ENCODE measurements at regions not wholly inside any gene's neighbourhood (a gene's known extent, or its start where the extent isn't known, plus 50 kb on each side); places are given as distances from the start of the nearest gene placed in this dataset.

DNA sequence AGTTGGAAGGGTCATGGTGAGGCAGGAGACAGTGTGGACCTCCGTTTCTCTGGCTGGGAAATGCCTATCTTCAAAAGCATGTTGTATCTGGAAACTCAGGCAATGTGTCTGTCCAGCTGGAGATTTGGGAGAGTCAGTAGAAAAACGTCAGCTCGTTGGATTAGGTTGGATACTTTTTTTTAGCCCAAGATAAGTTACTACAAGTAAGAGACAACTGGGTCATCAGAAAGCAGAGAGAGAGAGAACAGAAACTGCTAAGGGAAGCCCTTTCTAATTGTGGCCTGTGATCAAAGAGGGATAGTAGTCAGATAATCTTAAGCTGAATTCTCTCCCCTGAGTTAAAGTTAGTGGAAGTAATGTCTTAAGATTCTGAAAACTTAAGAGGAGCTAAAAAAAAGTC lies 78.9 kb upstream of the ZNF280D start:
- Mint-ChIP-seq H3K27me3 (ENCODE audit: low read depth) (no peaks in the 10 kb centered on the region), H3K4me1 (no peaks in the 10 kb centered on the region), H3K9me3 (peaks cover 28% of the 10 kb centered on the region), H3K4me3 (no peak overlapping the region), H3K36me3 (peaks cover 17% of the 10 kb centered on the region), H3K27ac (no peak overlapping the region)
- POLR2A ChIA-PET = no interaction called here
- DNase-seq (ENCODE audit: low spot score) (no peak), ATAC-seq (no peak)
- CTCF ChIA-PET = interaction anchor here (1.1 to 1.5 kb wide), 2 partner anchors 315 to 511 kb away, joined by 3 read pairs; no protein-coding TSS in a partner anchor
- TF ChIP-seq NR2C2 (CRISPR knock-in tag; IDR thresholded peaks at IDR 0.05) (no peak), KAT7 (CRISPR knock-in tag; IDR thresholded peaks at IDR 0.05; ENCODE audit: borderline replicate concordance) (no peak), ZNF671 (CRISPR knock-in tag; IDR thresholded peaks at IDR 0.05) (no peak), ZNF263 (CRISPR knock-in tag; IDR thresholded peaks at IDR 0.05; ENCODE audit: low read depth) (no peak), PRRX2 (CRISPR knock-in tag; IDR thresholded peaks at IDR 0.05) (no peak)
- TF ChIP-seq, protein P1, sequence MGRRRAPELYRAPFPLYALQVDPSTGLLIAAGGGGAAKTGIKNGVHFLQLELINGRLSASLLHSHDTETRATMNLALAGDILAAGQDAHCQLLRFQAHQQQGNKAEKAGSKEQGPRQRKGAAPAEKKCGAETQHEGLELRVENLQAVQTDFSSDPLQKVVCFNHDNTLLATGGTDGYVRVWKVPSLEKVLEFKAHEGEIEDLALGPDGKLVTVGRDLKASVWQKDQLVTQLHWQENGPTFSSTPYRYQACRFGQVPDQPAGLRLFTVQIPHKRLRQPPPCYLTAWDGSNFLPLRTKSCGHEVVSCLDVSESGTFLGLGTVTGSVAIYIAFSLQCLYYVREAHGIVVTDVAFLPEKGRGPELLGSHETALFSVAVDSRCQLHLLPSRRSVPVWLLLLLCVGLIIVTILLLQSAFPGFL (CRISPR knock-in tag; IDR thresholded peaks at IDR 0.05; ENCODE audit: borderline replicate concordance) = no peak
- TF ChIP-seq, protein P2, sequence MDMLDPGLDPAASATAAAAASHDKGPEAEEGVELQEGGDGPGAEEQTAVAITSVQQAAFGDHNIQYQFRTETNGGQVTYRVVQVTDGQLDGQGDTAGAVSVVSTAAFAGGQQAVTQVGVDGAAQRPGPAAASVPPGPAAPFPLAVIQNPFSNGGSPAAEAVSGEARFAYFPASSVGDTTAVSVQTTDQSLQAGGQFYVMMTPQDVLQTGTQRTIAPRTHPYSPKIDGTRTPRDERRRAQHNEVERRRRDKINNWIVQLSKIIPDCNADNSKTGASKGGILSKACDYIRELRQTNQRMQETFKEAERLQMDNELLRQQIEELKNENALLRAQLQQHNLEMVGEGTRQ (CRISPR knock-in tag; IDR thresholded peaks at IDR 0.05) = no peak
- TF ChIP-seq, protein P3, sequence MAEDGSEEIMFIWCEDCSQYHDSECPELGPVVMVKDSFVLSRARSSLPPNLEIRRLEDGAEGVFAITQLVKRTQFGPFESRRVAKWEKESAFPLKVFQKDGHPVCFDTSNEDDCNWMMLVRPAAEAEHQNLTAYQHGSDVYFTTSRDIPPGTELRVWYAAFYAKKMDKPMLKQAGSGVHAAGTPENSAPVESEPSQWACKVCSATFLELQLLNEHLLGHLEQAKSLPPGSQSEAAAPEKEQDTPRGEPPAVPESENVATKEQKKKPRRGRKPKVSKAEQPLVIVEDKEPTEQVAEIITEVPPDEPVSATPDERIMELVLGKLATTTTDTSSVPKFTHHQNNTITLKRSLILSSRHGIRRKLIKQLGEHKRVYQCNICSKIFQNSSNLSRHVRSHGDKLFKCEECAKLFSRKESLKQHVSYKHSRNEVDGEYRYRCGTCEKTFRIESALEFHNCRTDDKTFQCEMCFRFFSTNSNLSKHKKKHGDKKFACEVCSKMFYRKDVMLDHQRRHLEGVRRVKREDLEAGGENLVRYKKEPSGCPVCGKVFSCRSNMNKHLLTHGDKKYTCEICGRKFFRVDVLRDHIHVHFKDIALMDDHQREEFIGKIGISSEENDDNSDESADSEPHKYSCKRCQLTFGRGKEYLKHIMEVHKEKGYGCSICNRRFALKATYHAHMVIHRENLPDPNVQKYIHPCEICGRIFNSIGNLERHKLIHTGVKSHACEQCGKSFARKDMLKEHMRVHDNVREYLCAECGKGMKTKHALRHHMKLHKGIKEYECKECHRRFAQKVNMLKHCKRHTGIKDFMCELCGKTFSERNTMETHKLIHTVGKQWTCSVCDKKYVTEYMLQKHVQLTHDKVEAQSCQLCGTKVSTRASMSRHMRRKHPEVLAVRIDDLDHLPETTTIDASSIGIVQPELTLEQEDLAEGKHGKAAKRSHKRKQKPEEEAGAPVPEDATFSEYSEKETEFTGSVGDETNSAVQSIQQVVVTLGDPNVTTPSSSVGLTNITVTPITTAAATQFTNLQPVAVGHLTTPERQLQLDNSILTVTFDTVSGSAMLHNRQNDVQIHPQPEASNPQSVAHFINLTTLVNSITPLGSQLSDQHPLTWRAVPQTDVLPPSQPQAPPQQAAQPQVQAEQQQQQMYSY (CRISPR knock-in tag; IDR thresholded peaks at IDR 0.05) = no peak
- TF ChIP-seq, protein P4, sequence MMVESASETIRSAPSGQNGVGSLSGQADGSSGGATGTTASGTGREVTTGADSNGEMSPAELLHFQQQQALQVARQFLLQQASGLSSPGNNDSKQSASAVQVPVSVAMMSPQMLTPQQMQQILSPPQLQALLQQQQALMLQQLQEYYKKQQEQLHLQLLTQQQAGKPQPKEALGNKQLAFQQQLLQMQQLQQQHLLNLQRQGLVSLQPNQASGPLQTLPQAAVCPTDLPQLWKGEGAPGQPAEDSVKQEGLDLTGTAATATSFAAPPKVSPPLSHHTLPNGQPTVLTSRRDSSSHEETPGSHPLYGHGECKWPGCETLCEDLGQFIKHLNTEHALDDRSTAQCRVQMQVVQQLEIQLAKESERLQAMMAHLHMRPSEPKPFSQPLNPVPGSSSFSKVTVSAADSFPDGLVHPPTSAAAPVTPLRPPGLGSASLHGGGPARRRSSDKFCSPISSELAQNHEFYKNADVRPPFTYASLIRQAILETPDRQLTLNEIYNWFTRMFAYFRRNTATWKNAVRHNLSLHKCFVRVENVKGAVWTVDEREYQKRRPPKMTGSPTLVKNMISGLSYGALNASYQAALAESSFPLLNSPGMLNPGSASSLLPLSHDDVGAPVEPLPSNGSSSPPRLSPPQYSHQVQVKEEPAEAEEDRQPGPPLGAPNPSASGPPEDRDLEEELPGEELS (CRISPR knock-in tag; IDR thresholded peaks at IDR 0.05) = no peak
- TF ChIP-seq, protein P5, sequence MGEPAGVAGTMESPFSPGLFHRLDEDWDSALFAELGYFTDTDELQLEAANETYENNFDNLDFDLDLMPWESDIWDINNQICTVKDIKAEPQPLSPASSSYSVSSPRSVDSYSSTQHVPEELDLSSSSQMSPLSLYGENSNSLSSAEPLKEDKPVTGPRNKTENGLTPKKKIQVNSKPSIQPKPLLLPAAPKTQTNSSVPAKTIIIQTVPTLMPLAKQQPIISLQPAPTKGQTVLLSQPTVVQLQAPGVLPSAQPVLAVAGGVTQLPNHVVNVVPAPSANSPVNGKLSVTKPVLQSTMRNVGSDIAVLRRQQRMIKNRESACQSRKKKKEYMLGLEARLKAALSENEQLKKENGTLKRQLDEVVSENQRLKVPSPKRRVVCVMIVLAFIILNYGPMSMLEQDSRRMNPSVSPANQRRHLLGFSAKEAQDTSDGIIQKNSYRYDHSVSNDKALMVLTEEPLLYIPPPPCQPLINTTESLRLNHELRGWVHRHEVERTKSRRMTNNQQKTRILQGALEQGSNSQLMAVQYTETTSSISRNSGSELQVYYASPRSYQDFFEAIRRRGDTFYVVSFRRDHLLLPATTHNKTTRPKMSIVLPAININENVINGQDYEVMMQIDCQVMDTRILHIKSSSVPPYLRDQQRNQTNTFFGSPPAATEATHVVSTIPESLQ (CRISPR knock-in tag; IDR thresholded peaks at IDR 0.05) = no peak

DNA sequence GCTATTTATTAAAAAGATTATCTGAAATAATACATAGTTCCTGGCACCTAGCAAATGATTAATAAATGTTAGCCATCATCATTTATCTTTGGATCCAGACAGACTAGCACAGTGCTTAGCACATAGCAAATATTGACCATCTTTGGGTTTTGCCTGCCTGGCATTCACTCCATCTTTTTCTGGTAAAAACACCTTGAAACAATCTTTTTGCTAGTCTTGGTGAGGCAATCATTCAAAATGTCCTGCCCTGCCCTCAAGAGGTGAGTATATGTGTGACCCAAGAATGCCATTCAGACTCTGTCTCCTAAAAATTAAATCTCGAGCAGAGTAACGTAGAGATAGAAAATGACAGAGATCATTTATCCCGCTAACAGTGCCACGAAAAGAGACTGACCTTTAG lies 78.3 kb upstream of the ZNF280D start:
- Mint-ChIP-seq H3K27ac (no peak overlapping the region), H3K36me3 (peaks cover 21% of the 10 kb centered on the region), H3K4me1 (no peaks in the 10 kb centered on the region), H3K4me3 (no peak overlapping the region), H3K27me3 (ENCODE audit: low read depth) (no peaks in the 10 kb centered on the region), H3K9me3 (peaks cover 33% of the 10 kb centered on the region)
- TF ChIP-seq NFYB (CRISPR knock-in tag; conservative IDR thresholded peaks at IDR 0.05; ENCODE audit: low read depth) (no peak), ZNF416 (CRISPR knock-in tag; IDR thresholded peaks at IDR 0.05) (no peak)
- TF ChIP-seq, protein P6, sequence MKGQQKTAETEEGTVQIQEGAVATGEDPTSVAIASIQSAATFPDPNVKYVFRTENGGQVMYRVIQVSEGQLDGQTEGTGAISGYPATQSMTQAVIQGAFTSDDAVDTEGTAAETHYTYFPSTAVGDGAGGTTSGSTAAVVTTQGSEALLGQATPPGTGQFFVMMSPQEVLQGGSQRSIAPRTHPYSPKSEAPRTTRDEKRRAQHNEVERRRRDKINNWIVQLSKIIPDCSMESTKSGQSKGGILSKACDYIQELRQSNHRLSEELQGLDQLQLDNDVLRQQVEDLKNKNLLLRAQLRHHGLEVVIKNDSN (CRISPR knock-in tag; IDR thresholded peaks at IDR 0.05) = no peak
- TF ChIP-seq, protein P7, sequence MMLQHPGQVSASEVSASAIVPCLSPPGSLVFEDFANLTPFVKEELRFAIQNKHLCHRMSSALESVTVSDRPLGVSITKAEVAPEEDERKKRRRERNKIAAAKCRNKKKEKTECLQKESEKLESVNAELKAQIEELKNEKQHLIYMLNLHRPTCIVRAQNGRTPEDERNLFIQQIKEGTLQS (CRISPR knock-in tag; conservative IDR thresholded peaks at IDR 0.05) = no peak
- CTCF ChIA-PET = interaction anchor here (1.1 to 1.5 kb wide), 2 partner anchors 315 to 511 kb away, joined by 3 read pairs; no protein-coding TSS in a partner anchor
- no peak for ATAC-seq
- POLR2A ChIA-PET = interaction anchor here (0.7 kb wide), 1 partner anchor 387 kb away, joined by 4 read pairs; no protein-coding TSS in a partner anchor
- DNase-seq (ENCODE audit: low spot score) = no peak

Measured in WTC11 (cell line).